Inferior parietal cortex (tissue), 1 donor: ENCODE measurements at regions not wholly inside any gene's neighbourhood (a gene's known extent, or its start where the extent isn't known, plus 50 kb on each side); places are given as distances from the start of the nearest gene placed in this dataset.
"Not testable (repeated sequence)": the region's sequence is repeated elsewhere in the genome, so short reads cannot be mapped to it uniquely, and the experiment has no call there.

Experiments used
- DNase-seq: peaks from one replicate; pipeline ENCODE4 v3.0.0-alpha.2; 2016; ENCODE audit errors: extremely low spot score

DNA sequence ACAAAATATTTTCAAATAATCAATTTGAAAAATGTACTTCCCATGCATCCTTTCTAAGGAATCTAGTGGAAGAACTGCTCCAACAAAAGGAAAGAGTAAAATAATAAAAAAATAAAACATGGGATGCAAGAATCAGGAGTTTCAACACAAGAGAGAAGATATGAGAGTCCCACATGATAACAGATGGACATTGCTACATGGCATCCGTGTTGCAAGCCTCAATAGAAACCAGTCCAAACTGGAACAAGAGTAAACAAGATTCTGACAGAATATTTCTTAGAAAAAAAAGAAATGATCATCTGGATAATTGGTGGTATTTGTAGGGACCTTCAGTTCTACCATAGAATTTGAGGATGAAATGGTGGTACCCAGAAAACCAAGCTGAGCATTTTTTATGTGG is 186.8 kb downstream of the FRK start:
- DNase-seq, result no peak

DNA sequence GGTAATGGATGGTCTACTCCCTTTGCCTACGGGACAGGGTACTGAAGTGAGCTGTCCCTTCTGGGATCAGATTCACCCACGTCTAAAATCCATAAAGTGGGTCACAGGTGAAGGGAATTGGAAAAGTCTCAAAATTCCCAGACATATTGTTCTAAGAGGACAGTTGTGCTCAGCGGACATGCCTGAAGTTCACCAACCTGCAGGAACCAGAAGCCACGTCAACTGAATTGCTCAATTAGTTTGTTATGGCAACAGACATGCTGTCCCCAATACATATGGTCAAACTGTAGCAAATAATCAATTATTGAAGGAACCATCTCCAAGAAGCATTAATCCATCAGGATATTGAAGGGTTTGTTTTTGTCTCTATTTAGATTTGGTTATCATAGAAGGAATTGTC is 190.2 kb downstream of the FRK start:
- DNase-seq, result no peak

DNA sequence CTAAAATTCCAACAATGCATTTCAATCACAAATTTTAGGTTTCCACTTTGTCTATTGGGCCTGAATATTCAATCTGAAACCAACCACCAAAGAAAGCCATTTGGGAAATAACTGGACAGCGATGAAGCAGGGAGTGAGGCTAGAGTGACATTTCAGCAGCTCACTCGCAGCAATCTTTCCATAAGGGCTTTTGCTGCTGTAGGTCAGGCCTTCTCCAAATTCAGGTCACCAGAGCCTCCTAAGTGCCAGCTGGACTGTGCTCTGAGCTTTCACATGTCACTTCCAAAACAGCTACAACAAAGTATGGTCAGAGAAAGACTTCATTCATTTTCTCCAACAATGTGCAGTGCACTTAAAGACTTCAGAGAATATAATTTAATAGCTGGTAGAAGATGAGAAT is 194.8 kb downstream of the FRK start:
- DNase-seq, result no peak

DNA sequence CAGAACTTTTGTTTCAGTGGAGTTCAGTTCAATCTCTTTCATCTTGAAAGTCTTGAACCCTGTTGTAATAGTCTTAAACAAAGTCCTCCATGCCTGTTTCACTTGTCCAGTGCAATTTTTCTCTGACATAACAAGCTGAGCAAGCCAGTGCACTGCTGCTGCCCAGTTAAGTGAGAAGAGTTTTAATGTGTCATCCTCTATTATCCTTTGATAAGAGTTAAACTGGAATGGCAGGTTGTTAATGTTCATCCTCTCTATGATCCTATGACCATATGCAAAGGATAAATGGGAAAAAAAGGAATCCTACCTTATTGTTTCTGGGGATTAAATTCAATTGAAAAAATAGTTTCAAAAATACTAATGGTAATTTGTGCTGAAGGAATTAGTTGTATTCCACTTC is 197.5 kb downstream of the FRK start:
- no peak for DNase-seq

DNA sequence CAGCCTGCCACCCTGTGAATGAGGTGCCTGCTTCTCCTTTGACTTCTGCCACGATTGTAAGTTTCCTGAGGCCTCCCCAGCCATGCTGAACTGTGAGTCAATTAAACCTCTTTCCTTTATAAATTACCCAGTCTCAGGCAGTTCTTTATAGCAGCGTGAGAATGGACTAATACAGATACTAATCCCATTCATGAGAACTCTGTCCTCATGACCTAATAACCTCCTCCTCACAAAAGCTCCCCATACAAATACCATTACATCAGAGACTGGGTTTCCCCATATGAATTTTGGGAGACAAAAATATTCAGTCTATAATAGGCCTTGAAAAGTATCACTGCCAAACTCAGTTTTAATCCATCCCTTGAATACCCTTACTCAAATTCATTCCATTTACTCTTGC is 199.0 kb downstream of the FRK start:
- not testable (repeated sequence) for DNase-seq

DNA sequence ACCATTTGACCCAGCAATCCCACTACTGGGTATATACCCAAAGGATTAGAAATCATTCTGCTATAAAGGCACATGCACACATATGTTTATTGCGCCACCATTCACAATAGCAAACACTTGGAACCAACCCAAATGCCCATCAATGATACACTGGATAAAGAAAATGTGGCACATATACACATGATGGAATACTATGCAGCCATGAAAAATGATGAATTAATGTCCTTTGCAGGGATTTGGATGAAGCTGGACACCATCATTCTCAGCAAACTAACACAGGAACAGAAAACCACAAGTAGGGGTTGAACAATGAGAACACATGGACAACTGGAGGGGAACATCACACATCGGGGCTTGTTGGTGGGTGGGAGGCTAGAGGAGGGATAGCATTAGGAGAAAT is 201.1 kb downstream of the FRK start:
- not testable (repeated sequence) for DNase-seq

DNA sequence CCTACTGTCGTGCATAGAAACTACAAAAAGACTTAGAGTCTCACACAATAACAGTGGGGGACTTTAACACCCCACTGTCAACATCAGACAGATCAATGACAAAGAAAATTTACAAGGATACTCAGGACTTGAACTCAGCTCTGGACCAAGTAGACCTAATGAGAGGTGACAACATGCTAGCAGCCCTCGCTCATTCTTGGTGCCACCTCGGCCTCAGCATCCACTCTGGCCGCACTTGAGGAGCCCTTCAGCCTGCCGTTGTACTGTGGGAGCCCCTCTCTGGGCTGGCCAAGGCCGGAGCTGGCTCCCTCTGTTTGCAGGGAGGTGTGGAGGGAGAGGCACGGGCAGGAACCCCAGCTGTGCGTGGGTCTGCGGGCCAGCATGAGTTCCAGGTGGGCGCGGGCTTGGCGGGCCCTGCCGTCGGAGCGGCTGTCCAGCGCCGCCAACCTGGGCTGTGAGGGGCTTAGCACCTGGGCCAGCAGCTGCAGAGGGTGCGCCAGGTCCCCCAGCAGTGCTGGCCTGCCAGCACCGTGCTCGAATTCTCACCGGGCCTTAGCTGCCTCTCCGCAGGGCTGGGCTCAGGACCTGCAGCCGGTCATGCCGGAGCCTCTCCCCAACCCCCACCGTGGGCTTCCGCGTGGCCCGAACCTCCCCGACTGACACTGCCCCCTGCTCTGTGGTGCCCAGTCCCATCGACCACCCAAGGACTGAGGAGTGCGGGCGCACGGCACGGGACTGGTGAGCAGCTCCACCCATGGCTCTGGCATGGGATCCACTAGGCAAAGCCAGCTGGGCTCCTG is 205.6 kb downstream of the FRK start:
- no peak for DNase-seq

DNA sequence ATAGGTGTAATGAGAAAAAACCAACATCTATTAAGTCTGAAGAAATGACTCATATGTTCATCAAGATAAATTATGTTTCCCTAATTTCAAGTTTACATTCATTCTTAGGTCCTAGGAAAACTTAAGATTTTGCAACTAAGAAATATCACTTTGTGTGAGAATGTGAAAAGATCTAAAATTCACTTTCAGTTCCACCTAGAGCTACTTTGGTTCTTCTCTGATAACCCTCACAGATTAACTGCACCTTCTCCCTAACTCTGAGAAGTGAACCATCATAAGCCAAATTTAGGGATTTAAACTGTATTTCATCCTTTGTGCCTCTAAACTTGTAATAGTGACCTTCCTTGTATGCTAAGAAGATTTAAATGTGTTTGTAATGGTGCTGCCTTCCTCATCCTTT is 213.0 kb downstream of the FRK start:
- no peak for DNase-seq

DNA sequence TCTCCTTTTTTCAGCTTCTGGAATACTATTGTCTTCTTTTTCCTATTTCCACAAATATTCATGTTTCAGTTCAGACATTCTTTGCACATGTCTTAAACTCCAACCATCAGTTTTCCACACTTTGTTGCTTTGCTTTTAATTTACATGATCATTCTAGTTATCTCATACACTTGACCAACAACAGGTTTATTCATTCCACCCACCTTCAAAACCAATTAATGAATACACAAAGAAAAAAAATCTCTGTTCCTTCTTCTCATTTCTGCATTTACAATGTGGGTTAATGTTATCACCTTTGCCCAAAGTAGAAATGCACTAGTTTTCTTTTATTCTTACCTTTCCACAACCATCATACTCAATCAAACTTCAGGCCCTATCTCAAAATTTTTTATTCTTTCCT is 216.7 kb downstream of the FRK start:
- DNase-seq, result no peak

DNA sequence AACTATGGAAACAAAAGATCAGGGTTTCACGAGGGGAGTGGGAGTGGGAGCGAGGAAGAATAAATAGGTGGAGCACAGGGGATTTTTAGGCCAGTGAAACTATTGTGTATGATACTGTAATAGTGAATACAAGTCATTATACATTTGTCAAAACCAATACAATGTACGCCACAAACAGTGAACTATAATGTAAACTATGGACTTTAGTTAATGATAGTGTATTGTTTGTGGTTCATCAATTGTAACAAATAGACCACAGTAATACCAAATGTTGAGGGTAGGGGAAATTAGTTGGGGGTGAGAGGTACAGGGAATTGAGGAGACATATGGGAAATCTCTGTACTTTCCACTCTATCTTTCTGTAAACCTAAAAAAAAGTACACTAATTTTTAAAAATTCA is 218.4 kb downstream of the FRK start:
- DNase-seq, result no peak

DNA sequence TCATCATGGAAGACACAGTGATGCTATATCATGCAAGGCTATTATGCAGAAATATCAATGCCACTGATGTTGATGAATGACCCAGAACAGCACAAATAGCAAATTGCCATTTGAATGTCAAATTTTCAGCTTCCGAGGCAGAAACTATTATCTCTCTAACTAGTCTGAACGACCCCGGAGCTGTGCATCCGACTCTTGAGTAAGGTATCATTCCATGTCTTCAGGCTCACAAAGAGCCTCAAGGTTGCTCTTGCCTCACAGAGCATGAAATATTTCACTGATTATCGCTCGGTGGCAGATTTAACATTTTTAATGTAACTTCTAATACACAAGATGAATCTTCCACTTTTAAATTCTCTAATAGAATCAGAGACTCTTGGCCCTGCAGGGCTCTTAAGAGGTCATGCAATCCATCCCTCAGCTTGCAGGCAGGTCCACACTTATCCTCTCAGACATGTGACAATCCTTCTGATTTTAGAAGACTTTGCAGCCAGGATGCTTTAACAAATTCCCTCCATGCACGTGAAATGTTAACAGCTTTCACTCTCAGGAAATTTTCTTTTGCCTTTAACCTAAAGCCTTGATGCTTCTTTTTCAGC is 221.0 kb downstream of the FRK start:
- no peak for DNase-seq

DNA sequence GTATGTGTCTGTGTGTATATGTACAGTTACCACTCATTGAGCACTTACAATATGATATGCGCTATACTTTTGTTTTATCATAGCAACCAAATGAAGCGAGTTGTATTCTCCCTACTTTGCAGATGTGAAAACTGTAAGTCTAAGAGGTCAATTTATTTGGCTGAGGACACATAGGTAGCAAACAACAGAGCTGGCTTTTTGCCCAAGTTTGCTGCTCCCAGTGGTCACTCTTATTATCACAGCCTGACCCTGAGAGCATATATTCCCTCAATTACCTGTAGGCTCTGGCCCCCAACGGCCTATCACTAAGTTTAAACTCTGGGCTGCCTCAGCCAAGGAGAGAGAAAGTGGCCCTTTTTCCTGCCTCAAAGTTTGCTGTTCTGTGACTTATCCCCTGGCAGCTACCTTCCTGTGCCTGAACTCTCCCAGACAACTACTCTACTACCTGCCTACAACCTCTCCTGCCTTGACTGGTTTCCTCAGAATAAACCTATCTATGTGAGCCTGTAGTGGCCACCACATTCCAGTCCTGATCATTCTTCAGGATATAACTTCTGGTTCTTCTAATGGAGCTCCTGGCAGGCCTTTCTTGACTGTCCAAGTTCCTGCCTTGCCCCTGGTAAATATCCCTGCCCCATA is 221.8 kb downstream of the FRK start:
- DNase-seq, result peak; percentile 5

DNA sequence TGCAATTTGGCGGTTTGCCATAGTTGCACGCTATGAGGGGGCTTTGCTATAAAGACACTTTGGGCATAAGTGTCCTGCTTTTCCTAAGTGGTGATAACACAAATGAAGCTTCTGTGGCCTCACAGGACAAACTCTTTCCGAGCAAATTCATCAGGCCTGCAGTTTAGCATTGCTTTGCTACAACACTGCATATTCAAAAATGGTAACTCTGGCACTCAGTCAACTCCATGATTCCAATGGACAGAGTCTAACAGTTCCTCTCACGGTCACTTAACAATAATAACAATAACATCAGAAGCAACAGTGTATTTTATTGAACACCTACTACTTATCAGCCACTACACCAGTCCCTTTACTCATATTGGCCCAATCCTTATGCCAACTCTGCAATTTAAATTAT is 222.5 kb downstream of the FRK start:
- DNase-seq, result no peak

DNA sequence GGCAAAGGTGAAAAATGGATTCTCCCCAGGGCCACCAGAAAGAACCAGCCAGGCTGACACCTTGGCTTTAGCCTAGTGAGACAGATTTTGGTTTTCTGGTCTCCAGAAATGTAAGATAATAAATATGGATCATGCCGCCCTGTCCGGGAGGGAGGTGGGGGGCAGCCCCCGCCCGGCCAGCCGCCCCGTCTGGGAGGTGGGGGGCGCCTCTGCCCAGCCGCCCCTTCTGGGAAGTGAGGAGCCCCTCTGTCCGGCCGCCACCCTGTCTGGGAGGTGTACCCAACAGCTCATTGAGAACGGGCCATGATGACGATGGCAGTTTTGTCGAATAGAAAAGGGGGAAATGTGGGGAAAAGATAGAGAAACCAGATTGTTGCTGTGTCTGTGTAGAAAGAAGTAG is 224.3 kb downstream of the FRK start:
- DNase-seq, result not testable (repeated sequence)

DNA sequence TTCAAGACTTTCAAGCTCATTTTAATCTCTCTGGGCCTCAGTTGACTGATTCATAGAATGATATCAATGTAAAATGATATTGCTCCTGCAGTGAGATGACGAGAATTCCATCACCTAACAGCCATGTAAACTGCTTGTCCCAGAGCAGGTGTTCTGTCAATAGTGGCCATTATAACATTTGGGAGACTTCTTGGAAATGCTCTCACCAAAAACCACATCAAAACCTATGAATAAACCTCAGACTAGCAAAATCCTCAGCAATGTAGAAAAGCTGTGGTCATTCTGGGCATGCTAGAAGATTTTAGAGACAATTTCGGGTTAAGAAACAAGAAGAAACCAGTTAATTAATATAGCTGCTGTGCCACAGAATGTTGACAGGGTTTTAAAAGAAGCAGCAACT is 225.4 kb downstream of the FRK start:
- no peak for DNase-seq

DNA sequence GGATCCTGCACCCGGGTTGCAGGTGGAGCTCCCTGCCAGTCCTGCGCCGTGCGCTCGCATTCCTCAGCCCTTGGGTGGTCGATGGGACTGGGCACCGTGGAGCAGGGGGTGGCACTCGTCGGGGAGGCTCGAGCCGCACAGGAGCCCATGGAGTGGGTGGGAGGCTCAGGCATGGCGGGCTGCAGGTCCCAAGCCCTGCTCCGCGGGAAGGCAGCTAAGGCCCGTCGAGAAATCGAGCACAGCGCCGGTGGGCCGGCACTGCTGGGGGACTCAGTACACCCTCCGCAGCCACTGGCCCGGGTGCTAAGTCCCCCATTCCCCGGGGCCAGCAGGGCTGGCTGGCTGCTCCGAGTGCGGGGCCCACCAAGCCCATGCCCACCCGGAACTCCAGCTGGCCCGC is 226.1 kb downstream of the FRK start:
- not testable (repeated sequence) for DNase-seq

DNA sequence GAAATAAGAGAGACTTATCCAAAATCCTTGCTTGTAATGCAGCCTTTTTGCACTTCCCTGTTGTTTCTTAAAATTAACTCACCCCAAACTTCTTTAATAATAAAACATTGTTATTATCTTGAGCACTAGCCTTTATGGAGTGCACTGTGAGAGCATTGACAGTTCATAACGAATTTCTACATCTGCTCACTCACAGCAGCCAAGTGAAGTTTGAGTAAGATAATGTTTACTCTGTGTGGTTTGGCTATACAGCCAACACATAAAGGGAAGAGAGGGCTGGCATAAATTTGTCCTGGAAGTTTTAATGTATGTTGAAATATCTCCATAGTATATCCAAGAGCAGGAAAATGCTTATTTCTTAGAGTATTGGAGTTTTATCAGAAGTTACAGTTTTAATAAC is 227.9 kb downstream of the FRK start:
- DNase-seq, result no peak

DNA sequence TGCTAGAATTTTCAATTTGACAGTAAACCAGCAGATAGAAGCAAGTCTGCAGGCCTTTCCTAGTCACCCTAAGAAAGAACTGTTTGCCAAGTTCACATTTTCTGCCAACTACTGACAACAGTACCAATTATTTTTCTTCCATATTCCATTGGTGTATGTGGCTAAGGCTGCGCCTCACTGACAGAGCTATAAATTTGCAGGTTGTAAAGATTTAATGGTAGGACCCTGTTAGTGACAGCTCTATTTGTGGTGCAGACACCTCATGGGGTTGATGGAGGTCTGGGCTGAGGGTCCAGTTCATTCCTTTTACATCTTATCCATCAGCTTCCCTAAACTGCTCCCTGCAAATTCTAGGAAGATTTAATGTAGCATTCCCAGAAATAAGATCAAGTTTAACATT is 228.5 kb downstream of the FRK start:
- DNase-seq, result no peak

DNA sequence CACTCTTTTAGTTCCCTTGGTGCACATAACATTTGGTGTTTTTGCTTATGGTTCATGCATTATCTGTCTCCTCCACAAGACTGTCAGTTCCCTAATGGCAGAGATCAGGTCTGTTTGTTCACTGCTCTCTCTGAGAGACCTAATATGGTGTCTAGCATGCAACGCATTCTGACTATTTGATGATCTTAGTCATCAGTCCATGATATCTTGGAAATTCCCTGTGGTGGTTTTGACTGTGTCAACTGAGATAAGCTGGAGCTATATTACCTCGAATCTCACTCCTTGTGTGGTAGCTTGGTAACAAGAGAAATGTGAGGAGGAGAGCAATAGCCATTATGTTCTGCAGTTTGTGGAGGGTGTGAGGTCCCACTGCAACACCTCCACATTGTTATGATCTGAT is 229.8 kb downstream of the FRK start:
- no peak for DNase-seq

DNA sequence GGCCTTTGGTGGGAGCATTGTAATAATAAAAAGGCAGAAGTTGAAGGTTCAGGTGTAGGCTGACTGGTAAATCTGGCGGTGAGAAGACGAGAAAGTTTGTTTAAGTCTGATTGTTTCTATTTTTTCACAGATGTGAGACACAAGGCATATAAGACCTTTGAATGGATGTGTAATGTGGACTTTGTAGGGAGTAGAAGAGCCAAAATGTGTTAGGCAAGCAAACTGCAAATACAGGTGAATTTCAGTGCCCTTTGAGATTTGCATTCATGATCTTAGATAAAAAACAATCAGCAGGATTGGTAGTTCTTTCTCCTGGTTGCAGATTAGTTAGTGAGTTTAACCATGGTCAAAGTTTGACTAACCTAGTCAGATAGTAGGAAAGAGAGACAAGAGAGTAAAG is 238.9 kb downstream of the FRK start:
- DNase-seq, result no peak

DNA sequence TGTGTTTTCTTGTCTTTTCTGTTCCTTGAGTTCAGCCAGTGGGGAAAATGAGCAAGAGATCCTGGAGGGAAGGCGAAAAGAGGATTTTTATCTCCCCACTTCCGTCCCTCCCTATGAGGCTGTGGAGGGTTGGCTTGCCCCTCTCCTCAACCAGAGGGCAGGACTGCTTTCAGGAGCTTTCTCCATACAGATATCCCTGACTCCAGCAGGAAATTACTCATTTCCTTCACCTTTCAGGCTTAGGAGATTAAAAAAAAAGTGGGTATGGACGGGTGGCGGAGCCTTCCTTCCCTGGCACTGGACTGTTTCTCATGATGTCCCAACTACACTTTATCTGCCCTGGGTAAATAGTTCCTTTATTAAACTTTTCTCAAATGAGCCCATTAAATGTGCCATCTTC is 241.2 kb downstream of the FRK start:
- no peak for DNase-seq

DNA sequence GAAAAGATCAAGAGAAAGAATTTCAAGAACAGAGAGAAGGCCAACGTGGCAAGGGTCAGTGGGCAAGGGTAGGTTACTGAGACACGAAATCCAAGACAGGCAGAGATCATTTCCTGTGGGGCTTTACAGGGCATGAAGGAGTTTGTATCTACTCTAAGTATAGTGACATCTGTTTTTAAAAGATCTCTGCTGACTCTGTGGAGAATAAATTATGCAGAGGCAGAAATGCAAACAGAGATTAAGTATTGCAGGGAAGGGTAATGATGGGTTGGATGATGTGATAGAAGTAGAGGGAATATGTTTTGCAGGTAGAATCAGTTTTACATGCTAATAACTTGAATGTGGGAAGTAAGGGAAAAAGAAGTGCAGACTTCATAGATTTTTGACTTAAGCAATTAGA is 243.5 kb downstream of the FRK start:
- DNase-seq, result no peak

DNA sequence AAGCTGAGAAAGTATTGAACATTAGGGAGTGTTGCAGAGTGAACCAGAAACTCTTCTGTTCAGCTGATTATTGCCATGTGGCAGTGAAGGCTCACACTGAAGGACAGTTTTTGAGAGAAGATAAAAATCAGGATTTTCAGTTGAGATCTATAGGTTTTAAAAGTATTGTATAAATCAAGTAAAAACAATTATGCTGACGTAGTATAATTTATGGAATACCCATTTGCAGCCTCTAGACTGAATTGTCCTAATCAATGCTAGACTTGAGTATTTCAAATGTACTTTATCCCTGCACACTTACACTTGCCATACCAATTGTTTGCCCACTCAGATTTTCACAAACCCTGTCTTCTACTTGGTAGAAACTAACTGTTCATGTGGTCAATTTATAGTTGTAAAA is 245.8 kb downstream of the FRK start:
- no peak for DNase-seq
